ENCODE measurements at regions not wholly inside any gene's neighbourhood (a gene's known extent, or its start where the extent isn't known, plus 50 kb on each side); places are given as distances from the start of the nearest gene placed in this dataset.

DNA sequence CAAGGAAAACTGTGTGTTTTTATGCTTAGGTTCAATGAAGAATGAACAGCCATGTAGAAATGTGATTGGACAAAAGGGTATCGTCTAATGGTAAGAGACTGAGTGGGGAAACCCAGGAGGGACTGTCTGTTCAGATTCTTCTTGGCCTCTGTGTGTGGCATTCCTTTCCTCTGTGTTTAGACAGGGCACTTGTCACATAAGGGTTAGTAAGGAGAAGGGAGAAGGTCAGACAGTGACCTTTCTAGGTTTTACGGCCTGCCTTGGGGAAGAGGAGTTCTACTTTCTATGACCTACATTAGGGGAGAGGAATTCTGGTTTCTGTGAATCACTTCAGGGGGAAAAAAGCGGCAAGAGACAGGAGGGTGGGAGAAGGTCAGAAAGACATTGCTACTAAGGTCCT, 119.5 kb downstream of the GC start:
- H2AFZ ChIP-seq (ENCODE audit: low read length) = no peak overlapping the region
- no peaks in the 10 kb centered on the region for H4K20me1 ChIP-seq (ENCODE audit: low read length)
- H3K9ac ChIP-seq (ENCODE audit: low read length) = no peak overlapping the region
- no TSS peak for BruUV-seq (replicated peaks)
- H3K27me3 ChIP-seq (ENCODE audit: low read length) = no peaks in the 10 kb centered on the region
- H3K4me2 ChIP-seq (ENCODE audit: low read length) = no peak overlapping the region
- H3F3A ChIP-seq (ENCODE audit: low read length, unreplicated experiment) = no peaks in the 10 kb centered on the region
- peaks cover 4% of the 10 kb centered on the region; the same call in 1 of the 2 replicates for H3K4me1 ChIP-seq (ENCODE audit: insufficient read depth, low read length)
- POLR2A ChIA-PET (ENCODE audit: unreplicated experiment) = no interaction called here
- intact Hi-C loops (cut with micrococcal nuclease) = no loop called here
- no peak overlapping the region for H3K27ac ChIP-seq (ENCODE audit: low read length)
- CTCF ChIA-PET = no interaction called here
- ATAC-seq (no peak), DNase-seq (no peak)
- no peaks in the 10 kb centered on the region for H3K36me3 ChIP-seq (ENCODE audit: low read depth, low read length)
- TF ChIP-seq EZH2 (IDR thresholded peaks at IDR 0.05; ENCODE audit: low read length, unreplicated experiment) = no peak
- TF ChIP-seq, protein P1, sequence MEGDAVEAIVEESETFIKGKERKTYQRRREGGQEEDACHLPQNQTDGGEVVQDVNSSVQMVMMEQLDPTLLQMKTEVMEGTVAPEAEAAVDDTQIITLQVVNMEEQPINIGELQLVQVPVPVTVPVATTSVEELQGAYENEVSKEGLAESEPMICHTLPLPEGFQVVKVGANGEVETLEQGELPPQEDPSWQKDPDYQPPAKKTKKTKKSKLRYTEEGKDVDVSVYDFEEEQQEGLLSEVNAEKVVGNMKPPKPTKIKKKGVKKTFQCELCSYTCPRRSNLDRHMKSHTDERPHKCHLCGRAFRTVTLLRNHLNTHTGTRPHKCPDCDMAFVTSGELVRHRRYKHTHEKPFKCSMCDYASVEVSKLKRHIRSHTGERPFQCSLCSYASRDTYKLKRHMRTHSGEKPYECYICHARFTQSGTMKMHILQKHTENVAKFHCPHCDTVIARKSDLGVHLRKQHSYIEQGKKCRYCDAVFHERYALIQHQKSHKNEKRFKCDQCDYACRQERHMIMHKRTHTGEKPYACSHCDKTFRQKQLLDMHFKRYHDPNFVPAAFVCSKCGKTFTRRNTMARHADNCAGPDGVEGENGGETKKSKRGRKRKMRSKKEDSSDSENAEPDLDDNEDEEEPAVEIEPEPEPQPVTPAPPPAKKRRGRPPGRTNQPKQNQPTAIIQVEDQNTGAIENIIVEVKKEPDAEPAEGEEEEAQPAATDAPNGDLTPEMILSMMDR (conservative IDR thresholded peaks at IDR 0.05; ENCODE audit: low read depth, low read length) = no peak
- no peak for TF ChIP-seq EZH2phosphoT487 (IDR thresholded peaks at IDR 0.05; ENCODE audit: borderline replicate concordance, low read length)
- no peaks in the 10 kb centered on the region for H3K79me2 ChIP-seq (ENCODE audit: low read length)
- no peaks in the 10 kb centered on the region; the same call in 1 of the 2 replicates for H3K9me2 ChIP-seq (replicated peaks; ENCODE audit: low read length)
- no peak overlapping the region for H3K4me3 ChIP-seq (ENCODE audit: low read length)
- no peaks in the 10 kb centered on the region for H3K9me3 ChIP-seq (ENCODE audit: low read length)

DNA sequence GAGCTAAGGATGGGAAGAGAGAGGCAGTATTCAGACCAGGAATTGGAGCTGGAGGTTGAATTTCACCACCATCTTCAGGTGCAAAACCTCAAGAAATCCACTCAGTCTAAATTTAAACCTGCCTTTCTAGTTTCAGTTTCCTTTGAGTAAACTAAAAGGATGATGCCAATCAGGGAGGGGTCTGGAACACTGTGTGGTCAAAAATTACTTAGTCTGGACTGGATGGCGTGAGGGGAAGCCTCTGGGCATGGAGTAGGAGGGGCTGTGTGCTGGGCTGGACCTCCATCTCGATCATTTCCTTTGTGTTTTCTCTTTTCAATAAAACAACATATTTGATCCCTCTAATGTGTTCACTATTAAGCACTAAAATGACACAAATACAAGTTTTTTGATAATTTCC, 120.1 kb downstream of the GC start:
- 0 out of 2 replicates have a peak overlapping the region, but pooled peaks have one; percentile 2 for H2AFZ ChIP-seq (ENCODE audit: low read length)
- intact Hi-C loops (cut with micrococcal nuclease) = no loop called here
- ATAC-seq (no peak), DNase-seq (peak; percentile 25)
- H3K27me3 ChIP-seq (ENCODE audit: low read length) = no peaks in the 10 kb centered on the region
- no peaks in the 10 kb centered on the region for H4K20me1 ChIP-seq (ENCODE audit: low read length)
- CTCF ChIA-PET = interaction anchor here (0.6 kb wide), 1 partner anchor 29 kb away, joined by 4 read pairs; no protein-coding TSS in a partner anchor
- no peak overlapping the region for H3K9ac ChIP-seq (ENCODE audit: low read length)
- no peaks in the 10 kb centered on the region; the same call in 1 of the 2 replicates for H3K9me2 ChIP-seq (replicated peaks; ENCODE audit: low read length)
- H3K27ac ChIP-seq (ENCODE audit: low read length) = no peak overlapping the region
- no peaks in the 10 kb centered on the region for H3K79me2 ChIP-seq (ENCODE audit: low read length)
- H3K4me1 ChIP-seq (ENCODE audit: insufficient read depth, low read length) = peaks cover 4% of the 10 kb centered on the region; the same call in 1 of the 2 replicates
- TF ChIP-seq EZH2phosphoT487 (IDR thresholded peaks at IDR 0.05; ENCODE audit: borderline replicate concordance, low read length) (no peak), EZH2 (IDR thresholded peaks at IDR 0.05; ENCODE audit: low read length, unreplicated experiment) (no peak)
- TF ChIP-seq, protein P1 (conservative IDR thresholded peaks at IDR 0.05; ENCODE audit: low read depth, low read length) = no peak
- 0 out of 2 replicates have a peak overlapping the region, but pooled peaks have one; percentile 7 for H3K4me2 ChIP-seq (ENCODE audit: low read length)
- no peaks in the 10 kb centered on the region for H3K9me3 ChIP-seq (ENCODE audit: low read length)
- BruUV-seq (replicated peaks) = no TSS peak
- POLR2A ChIA-PET (ENCODE audit: unreplicated experiment) = no interaction called here
- H3K4me3 ChIP-seq (ENCODE audit: low read length) = no peak overlapping the region
- no peaks in the 10 kb centered on the region for H3K36me3 ChIP-seq (ENCODE audit: low read depth, low read length)
- H3F3A ChIP-seq (ENCODE audit: low read length, unreplicated experiment) = no peaks in the 10 kb centered on the region

DNA sequence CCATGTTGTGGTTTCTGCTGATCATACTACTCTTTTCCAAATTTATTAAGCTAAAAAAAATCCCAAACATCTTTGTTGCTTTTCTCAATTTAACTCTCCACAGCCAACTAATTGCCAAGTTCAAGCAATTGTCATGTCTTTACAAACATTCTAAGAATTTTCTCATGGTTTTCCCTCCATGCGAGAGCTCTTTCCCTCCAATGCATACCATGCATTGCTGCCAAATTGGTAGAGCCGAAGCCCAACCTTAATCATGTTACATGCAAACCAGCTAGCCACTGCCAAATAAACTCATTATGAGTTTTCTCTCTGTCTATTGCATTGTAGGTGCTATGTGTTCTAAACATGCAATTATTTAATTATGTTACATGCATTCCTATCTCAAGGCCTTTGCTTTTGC, 123.9 kb downstream of the GC start:
- Histone ChIP-seq H3K27ac (ENCODE audit: low read length) (no peak overlapping the region), H3K36me3 (ENCODE audit: low read depth, low read length) (no peaks in the 10 kb centered on the region), H2AFZ (ENCODE audit: low read length) (no peak overlapping the region), H3K9ac (ENCODE audit: low read length) (no peak overlapping the region), H3F3A (ENCODE audit: low read length, unreplicated experiment) (no peaks in the 10 kb centered on the region), H3K4me2 (ENCODE audit: low read length) (no peak overlapping the region), H3K27me3 (ENCODE audit: low read length) (no peaks in the 10 kb centered on the region), H3K9me2 (replicated peaks; ENCODE audit: low read length) (no peaks in the 10 kb centered on the region; the same call in 1 of the 2 replicates), H4K20me1 (ENCODE audit: low read length) (no peaks in the 10 kb centered on the region), H3K79me2 (ENCODE audit: low read length) (no peaks in the 10 kb centered on the region), H3K9me3 (ENCODE audit: low read length) (no peaks in the 10 kb centered on the region), H3K4me3 (ENCODE audit: low read length) (no peak overlapping the region), H3K4me1 (ENCODE audit: insufficient read depth, low read length) (peaks cover 4% of the 10 kb centered on the region; the same call in 1 of the 2 replicates)
- POLR2A ChIA-PET (ENCODE audit: unreplicated experiment) = no interaction called here
- no peak for ATAC-seq
- TF ChIP-seq EZH2 (IDR thresholded peaks at IDR 0.05; ENCODE audit: low read length, unreplicated experiment) (no peak), EZH2phosphoT487 (IDR thresholded peaks at IDR 0.05; ENCODE audit: borderline replicate concordance, low read length) (no peak)
- TF ChIP-seq, protein P1 (conservative IDR thresholded peaks at IDR 0.05; ENCODE audit: low read depth, low read length) = no peak
- intact Hi-C loops (cut with micrococcal nuclease) = no loop called here
- no TSS peak for BruUV-seq (replicated peaks)
- no peak for DNase-seq
- CTCF ChIA-PET = interaction anchor here (0.6 kb wide), 1 partner anchor 816 kb away, joined by 4 read pairs; no protein-coding TSS in a partner anchor

Data from PC-3 (cell line).